T-helper 1 cell (primary cell): ENCODE measurements at regions not wholly inside any gene's neighbourhood (a gene's known extent, or its start where the extent isn't known, plus 50 kb on each side); places are given as distances from the start of the nearest gene placed in this dataset.
A peak's percentile ranks its signal among the peaks of the same experiment; 100 is the strongest.
"Not testable (repeated sequence)": the region's sequence is repeated elsewhere in the genome, so short reads cannot be mapped to it uniquely, and the experiment has no call there.

ENCODE experiments used
- DNase-seq, 5 donors: peaks; one replicate each; pipeline ENCODE4 v3.0.0-alpha.2; 2012 to 2020

DNA sequence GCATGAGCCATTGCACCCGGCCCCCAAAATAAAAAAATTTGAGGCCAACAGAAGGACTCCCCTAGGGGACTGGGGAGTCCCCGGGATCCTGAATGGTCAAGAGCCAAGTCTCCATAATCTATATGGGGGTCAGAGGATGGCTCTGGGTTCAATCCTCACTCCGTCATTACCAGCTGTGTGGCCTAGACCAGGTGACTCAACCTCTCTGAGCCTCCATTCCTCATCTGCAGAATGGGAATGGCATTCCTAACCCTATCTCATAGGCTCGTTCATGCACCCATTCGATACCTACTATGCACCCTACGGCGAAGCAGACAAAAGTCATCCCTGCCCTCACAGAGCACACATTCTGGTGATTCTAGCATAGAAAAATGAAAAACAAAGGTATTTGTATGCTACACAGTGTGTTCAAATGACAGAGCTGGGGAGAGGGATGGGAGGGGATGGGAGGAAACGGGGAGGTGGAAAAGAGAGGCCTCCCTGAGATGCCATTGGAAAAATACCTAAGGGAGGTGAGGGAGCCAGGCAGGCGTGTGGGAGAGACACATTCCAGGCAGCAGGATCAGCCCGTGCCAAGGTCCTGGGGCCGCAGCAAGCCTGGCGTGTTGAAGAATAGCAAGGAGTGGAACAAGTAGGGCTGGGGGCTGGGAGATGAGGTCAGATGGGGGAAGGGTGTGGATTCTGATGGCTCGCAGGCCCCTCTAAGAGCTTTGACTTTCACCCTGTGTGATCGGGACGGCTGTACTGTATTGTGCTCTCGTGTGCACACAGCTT, 71.2 kb downstream of the RMI2 start:
- DNase-seq, result no peak

GRCh38 chr16:11417487-11417886, 72.2 kb downstream of the RMI2 start:
- DNase-seq, result no peak

GRCh38 chr16:11418506-11418905, 73.2 kb downstream of the RMI2 start:
- no peak for DNase-seq

DNA sequence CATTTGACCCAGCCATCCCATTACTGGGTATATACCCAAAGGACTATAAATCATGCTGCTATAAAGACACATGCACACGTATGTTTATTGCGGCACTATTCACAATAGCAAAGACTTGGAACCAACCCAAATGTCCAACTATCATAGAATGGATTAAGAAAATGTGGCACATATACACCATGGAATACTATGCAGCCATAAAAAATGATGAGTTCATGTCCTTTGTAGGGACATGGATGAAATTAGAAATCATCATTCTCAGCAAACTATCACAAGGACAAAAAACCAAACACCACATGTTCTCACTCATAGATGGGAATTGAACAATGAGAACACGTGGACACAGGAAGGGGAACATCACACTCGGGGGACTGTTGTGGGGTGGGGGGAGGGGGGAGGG, 74.8 kb downstream of the RMI2 start:
- not testable (repeated sequence) for DNase-seq

DNA sequence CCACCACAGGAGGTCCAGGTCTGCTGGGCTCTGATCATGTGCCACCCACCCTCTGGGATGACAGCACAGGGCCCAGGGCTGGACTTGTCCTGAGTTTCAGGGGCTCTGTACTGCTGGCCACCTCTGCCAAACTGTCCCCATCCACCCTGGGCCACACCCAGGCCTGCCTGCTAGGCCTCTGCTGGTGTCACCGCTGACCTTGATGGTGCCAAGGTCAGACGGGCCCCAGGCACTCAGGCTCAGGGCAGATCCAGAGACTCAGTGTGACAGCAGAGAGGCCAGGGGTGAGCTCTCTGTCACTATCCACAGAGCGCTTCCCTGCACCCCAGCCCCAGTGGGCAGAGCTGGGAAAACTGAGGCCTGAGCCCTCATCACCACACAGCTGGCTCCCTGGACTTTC, 75.6 kb downstream of the RMI2 start:
- no peak for DNase-seq

- no peak for DNase-seq
Measured at GRCh38 chr16:11422381-11423314, 77.4 kb downstream of the RMI2 start.

- DNase-seq, result peak in 1 of 5 donors; percentile 16
Measured at GRCh38 chr16:11423315-11424117, 78.3 kb downstream of the RMI2 start.

- DNase-seq, result no peak
Measured at GRCh38 chr16:11424118-11424460, 78.8 kb downstream of the RMI2 start.

GRCh38 chr16:11425140-11425539, 79.9 kb downstream of the RMI2 start:
- no peak for DNase-seq

- no peak for DNase-seq
Measured at GRCh38 chr16:11428623-11428953, 83.3 kb downstream of the RMI2 start.

DNA sequence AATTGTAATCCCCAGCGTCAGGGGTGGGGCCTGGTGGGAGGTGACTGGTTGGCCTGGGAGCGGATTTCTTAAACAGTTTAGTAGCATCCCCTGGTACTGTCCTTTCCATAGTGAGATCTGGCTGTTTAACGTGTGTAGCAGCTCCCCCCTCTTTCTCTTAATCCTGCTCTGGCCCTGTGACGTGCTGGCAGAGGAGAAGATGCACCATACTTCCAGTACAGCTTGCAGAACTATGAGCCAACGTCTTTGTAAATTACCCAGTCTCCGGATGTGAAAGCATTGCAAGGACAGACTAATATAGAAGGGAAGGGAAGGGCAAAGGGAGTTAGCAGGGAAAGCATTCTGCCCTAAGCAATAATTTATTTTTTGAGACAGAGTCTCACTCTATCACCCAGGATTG, 83.9 kb downstream of the RMI2 start:
- no peak for DNase-seq

GRCh38 chr16:11429823-11430222, 84.6 kb downstream of the RMI2 start:
- no peak for DNase-seq

GRCh38 chr16:11430601-11431317, 85.5 kb downstream of the RMI2 start:
- no peak for DNase-seq

DNA sequence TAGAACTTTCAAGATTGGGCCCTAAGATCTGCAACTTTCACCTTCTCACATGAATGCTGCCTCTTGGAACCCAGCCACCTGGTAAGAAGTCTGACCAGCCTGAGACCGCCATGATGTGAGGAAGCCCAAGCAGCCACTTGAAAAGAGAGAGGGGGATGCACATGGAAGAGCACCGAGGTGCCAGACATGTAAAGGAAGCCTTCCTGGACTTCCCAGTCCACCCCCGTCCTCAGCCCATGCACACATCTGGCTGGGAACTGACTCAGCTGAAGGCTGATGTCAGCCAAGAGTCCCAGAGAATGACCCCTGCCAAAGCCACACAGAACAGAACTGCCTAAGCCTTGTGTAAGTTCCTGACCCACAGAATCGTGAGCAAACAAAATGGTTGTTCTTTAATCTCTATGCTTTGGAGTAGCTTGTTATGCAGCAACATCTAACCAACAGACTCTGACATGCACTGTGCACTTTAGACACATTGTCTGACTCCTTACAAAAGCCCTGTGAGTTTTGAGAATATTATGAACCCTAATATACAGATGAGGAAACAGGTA, 86.7 kb downstream of the RMI2 start:
- no peak for DNase-seq

- no peak for DNase-seq
Measured at GRCh38 chr16:11432856-11433395, 87.7 kb downstream of the RMI2 start.

DNA sequence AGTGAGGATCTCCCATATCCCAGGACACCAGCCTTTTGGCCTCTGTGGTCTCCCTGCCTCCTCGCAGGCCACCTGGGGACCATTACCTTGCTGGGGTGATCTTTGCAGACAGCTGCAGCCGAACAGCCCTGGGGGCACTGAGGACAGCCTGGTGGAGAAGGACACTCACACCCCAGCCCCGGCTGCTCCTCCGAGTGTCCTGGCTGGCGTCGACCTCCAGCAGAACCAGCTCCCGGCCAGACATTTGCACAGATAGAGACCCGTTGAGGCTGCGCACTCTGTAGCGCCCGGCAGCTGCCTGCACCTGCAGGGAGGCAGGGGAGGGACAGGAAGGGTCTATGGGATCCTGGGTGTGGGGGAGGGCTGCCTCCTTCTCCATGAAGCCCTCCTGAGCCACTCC, 90.3 kb downstream of the RMI2 start:
- no peak for DNase-seq

DNA sequence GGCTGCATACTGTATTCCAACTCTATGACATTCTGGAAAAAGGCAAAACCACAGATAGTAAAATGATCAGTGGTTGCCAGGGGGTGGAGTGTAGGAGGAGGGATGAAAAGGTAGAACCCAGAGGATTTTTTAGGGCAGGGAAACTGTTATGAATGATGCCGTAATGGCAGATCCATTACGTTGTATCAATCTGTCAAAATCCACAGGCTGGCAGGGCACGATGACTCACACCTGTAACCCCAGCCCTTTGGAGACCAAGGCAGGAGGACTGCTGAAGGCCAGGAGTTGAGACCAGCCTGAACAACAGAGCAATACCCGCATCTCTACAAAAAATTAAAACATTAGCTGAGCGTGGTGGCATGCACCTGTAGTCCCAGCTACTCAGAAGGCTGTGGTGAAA, 91.8 kb downstream of the RMI2 start:
- DNase-seq, result no peak

DNA sequence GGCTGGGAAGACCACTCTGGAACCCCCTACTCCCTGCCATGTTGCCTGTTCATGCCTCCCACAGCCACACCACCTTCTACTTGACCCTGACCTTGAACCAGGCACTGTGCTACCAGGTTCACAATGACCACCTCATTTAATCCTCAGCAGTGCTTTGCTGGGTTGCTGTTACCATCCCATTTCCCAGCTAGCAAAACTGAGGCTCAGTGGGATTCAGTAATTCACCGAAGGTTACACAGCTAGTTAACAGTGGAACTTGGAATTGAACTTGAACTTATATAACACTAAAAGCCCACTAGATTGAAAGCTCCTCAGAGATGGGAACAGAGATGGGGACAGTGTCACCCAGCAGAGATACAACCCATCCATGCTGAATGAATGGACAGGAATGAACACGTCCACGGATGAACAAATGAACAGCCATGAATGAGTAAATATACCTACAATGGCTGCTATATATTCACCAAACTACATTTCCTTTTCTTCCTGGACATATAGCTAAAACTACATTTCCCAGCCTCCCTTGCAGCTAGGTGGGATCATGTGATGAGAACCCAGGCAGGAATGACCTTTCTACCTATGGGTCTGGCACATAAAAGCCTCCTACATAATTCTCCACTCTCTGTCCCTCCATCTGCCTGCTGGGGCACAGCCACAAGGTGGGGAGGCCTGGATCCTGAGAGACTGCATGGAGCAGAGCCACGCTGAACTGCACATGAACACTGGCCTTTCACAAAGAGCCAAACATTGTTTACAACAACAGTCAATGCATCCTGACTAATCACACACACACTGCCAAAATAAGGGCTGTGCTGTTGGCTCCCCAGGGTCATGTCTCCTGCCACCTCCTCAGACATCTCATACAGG, 94.8 kb downstream of the RMI2 start:
- no peak for DNase-seq

- DNase-seq, result no peak
Measured at GRCh38 chr16:11440657-11441012, 95.4 kb downstream of the RMI2 start.

GRCh38 chr16:11445486-11445885, 100.2 kb downstream of the RMI2 start:
- DNase-seq, result no peak

GRCh38 chr16:11446566-11447119, 101.4 kb downstream of the RMI2 start:
- no peak for DNase-seq
